NCI-H748 treated with DMSO at 0.1 percent for 48 hours (cell line): ENCODE measurements at regions not wholly inside any gene's neighbourhood (a gene's known extent, or its start where the extent isn't known, plus 50 kb on each side); places are given as distances from the start of the nearest gene placed in this dataset.

Experiments used
- DNase-seq: peaks from one replicate; lab custom pipeline; 2025; lab: John Stamatoyannopoulos, UW

DNA sequence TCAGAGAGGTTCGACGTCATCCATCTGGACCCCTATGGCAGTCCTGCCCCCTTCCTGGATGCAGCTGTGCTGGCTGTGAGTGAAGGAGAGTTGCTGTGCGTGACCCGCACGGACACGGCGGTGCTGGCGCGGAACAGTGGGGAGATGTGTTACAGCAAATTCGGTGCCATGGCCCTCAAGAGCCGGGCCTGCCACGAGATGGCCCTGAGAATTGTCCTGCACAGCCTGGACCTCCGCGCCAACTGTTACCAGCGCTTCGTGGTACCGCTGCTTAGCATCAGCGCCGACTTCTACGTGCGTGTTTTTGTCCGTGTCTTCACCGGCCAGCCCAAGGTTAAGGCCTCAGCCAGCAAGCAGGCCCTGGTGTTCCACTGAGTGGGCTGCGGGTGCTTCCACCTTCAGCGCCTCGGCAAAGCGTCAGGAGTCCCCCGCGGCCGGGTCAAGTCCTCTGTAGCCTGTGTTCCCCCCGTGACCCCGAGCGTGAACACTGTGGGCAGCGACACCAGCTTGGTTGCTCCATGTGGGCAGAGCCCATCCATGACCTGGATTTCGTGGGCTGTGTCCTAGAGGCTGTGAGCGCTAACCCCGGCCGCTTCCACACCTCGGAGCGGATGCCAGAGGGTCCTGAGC, 186.7 kb upstream of the SLITRK2 start:
- no peak for DNase-seq

DNA sequence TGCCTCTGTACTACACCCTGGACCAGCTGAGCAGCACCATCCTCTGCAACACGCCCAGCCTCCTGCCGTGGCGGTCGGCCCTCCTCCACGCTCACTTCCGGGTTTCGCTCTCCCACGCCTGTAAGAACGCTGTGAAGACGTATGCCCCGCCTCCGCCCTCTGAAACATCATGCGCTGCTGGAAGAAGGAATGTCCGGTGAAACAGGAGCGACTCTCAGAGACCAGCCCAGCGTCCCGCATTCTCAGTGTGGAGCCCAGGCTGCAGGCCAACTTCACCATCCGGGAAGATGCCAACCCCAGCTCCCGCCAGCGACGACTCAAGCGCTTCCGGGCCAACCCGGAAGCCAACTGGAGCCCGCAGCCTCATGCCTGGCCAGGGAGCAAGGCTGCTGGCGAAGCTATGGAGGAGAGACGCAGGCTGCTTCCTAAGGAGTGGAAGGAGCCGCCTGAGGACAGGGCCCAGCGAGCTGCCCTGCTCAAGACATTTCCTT, 186.1 kb upstream of the SLITRK2 start:
- DNase-seq = no peak

DNA sequence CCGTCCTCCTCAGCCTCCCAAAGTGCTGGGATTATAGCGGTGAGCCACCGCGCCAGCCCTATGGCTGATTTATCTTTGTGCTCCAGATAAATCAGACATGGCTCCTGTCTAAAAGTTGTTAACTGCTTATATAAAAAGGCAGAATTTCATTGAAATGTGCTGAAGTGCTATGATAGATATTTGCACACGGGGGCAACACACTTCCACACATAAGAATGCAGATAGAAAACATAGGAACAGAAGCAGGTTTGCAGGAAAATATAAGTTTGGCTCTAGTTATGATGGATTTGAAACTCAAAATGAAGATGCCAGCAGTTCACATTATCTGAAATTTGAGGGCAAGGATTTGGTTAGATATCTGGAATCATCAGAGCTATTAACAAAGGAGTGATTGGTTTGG, 163.1 kb upstream of the SLITRK2 start:
- DNase-seq = no peak

GRCh38 chrX:145673841-145674240, 143.8 kb upstream of the SLITRK2 start:
- no peak for DNase-seq

- no peak for DNase-seq
Observed at GRCh38 chrX:145677109-145677817, 140.4 kb upstream of the SLITRK2 start.

DNA sequence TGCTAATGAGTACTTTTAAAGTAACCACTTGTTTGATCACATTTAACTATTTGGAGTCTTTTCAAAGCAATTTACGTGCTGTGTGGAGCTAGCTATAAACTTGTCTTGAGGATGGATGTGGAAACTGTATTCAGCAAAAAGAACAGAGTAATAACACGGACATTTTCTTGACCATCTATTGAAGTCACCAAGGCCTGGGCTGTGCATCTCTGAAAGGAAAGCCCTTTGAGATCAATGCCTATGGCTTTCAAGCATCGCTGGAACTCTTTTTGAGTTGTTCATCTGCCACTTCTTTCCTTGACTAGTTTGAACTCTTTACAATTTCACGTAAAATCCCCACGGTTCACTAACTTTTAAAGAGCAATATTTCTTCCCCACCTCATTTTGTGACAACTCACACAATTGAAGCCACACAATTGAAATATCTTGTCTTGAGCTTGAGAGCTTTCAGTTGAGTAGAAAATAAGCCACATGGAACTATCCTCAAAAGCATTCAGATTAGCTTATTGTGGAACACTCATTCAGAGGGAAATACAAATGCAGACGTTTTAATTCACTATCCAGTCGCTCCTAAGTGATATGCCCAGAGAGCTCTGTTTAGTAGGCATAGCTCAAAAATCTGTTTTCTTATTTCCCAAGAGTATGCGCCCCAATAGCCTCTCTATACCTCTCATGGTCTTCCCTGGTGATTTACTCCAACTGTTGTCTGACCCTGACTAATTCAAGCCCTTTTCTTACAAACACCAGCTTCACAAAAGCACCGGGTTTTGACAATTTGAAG, 134.9 kb upstream of the SLITRK2 start:
- DNase-seq = no peak

- no peak for DNase-seq
Observed at GRCh38 chrX:145687146-145687545, 130.5 kb upstream of the SLITRK2 start.

- DNase-seq = no peak
Observed at GRCh38 chrX:145687707-145688106, 129.9 kb upstream of the SLITRK2 start.

GRCh38 chrX:145694048-145694447, 123.6 kb upstream of the SLITRK2 start:
- DNase-seq = no peak

GRCh38 chrX:145715641-145716138, 101.9 kb upstream of the SLITRK2 start:
- DNase-seq = no peak

DNA sequence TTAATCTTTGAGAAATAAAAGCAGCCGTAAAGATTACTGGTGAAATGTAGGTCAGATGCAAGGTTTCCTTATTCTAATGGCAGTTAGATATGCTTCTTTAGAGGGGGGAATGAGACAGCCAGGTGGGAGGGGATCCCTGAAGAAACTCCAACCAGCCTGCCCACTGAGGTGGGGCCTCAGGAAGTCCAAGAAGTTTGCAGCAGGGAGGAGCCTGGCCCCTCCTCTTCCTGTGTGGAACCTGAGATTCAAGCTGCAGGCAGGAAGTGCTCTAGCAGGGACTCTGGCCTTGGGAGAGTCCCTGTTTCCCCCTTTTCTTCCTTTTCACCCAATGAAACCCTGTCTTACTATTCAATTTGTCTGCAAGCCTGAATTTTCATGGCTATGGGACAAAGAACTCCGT, 101.4 kb upstream of the SLITRK2 start:
- no peak for DNase-seq

GRCh38 chrX:145727476-145727875, 90.2 kb upstream of the SLITRK2 start:
- DNase-seq = no peak

- DNase-seq = no peak
Observed at GRCh38 chrX:145729635-145730034, 88.0 kb upstream of the SLITRK2 start.

- no peak for DNase-seq
Observed at GRCh38 chrX:145735036-145735435, 82.6 kb upstream of the SLITRK2 start.

GRCh38 chrX:145751943-145752342, 65.7 kb upstream of the SLITRK2 start:
- no peak for DNase-seq
